C4-2B (cell line): ENCODE measurements at regions not wholly inside any gene's neighbourhood (a gene's known extent, or its start where the extent isn't known, plus 50 kb on each side); places are given as distances from the start of the nearest gene placed in this dataset.
"Not testable (repeated sequence)": the region's sequence is repeated elsewhere in the genome, so short reads cannot be mapped to it uniquely, and the experiment has no call there.

Experiments
- CTCF ChIP-seq: fragments of 450-650 bp; conservative IDR thresholded peaks from 2 replicates; pipeline ENCODE4 v1.5.1; 2017; ENCODE audit warnings: mild to moderate bottlenecking
- ZFX ChIP-seq: fragments of 450-650 bp; IDR thresholded peaks from 2 replicates; pipeline ENCODE4 v1.6.1; 2017

DNA sequence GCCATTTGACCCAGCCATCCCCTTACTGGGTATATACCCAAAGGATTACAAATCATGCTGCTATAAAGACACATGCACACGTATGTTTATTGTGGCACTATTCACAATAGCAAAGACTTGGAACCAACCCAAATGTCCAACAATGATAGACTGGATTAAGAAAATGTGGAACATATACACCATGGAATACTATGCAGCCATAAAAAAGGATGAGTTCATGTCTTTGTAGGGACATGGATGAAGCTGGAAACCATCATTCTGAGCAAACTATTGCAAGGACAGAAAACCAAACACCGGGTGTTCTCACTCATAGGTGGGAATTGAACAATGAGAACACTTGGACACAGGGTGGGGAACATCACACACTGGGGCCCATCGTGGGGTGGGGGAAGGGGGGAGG lies 172.5 kb upstream of the POGK start:
- TF ChIP-seq CTCF, ZFX: not testable (repeated sequence)
